ENCODE measurements at regions not wholly inside any gene's neighbourhood (a gene's known extent, or its start where the extent isn't known, plus 50 kb on each side); places are given as distances from the start of the nearest gene placed in this dataset.

DNA sequence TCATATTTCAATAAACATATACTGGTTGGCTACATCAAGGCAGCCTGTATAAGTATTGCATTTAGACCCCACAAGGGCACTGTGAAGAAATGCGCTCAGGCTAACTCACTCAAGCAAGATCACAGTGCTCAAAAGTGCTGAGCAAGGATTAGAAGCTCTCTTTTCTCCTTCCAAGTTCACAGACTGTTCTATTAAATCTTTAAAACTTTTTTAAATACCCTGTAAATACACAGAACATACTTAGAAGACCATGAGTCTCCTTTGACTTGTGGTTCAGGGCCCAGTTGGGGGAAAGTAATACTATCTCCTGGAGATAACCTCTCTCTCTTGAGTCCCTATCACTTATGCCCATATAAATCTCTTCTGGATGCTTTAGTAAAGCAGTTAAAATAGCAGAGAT lies 152.9 kb downstream of the SP3 start:
- DNase-seq (ENCODE audit: low spot score): no peak

DNA sequence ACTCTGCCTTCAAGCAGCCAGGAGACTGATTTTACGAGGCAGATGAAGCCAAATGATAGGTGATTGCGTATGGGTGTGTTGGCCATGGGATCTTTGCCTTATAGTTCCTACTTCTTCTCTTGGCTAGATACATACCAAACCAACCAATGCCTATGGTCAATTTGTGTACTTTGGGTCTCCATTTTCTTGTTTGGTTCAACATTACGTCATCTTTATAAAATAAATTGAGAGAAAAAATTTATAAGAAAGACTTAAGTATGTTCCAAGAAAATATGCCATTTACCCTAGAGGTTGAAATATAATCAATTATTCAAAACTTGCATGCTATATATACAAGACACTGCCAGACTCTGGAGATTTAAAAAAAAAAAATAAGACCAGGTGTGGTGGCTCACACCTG lies 150.9 kb downstream of the SP3 start:
- DNase-seq (ENCODE audit: low spot score): no peak

DNA sequence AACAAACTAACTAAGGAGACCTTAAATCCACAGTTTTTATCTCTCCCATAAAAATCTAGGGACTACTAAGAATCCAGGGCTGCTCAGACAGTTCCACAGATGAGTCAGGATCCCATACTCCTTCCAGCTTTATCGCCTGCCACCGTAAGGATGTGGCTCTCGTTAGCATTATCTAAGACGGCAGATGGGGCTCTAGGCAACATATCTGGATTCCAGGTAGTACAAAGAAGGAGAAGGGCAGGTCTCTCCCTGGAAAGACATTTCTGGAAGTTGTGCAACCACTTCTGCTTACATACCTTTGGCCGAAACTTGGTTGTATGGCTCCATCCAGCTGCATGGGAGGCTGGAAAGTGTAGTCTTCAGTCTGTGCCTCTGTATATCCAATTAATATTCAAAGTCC lies 149.4 kb downstream of the SP3 start:
- no peak for DNase-seq (ENCODE audit: low spot score)

DNA sequence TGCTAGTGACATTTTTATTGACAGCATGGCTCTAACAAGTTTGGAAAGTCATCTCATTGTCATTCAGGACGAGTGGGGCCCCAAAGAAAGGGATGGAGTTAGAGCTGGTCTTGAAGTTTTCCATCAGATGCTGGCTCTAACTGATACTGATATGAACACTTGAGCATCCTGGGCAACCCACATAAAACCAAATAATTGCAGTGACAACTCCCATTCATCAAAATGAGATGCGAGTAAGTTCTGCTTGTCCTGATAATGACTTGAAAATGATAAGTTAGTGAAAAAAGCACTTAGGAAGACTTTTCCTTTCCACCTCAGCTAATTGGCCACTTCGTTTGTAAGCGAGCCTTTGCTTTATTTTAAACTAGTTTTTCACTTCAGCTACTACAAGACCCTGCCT lies 147.6 kb downstream of the SP3 start:
- DNase-seq (ENCODE audit: low spot score): no peak

DNA sequence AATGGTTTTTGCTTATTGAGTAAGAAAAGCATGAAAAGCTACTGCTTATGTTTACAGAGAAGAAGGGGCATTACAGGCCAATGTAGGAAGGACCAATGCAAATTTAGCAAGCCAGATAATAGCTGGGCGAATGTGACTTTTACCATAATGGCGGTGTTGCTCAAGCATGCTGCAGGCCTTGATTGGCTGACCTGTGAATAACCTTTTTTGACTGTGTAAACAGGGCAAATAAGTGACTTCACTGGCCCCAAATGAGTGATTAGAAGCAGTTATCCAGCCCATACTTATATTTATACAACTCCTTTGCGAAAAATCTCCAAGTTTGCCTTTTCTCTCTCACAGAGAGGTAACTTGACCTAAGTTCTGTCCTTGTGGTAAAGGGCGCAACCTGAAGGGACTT lies 146.9 kb downstream of the SP3 start:
- DNase-seq (ENCODE audit: low spot score): no peak

DNA sequence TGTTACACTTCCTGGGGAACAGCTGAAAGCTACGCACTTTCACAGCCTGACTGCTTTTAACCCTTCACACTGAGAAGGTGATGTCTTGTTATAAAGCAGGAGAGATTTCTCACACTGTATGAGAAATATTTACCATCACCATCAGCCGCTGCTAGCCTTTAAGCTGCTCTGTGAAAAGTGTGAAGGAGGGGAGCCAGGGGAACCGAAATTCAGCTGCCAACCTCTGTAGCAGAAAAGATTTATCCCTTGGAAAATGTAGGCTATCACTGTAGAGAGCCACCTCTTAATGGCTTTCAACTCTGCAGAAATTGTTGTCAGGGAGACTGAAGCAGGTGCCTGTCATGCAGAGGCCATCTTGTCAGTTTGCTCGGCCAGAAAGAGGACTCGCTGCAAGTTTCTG lies 145.3 kb downstream of the SP3 start:
- DNase-seq (ENCODE audit: low spot score): no peak

DNA sequence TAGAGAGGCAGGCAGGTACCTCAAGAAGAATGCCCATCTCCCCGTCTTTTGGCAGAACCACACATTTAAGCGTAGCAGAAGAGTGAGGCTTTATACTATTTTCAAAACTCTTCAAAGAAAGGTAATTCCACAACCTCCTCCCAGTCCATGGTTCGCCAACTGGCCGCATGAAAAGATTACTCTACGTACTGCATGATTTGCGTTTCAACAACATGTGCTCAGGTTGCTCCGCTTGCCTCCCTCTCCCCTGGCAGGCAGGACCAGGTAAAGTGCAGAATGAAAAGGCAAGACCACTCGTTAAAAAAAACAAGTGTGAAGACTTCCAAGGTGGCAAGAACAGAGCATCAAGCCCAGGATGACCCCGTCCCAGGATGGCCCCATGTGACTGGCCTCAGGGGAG lies 143.7 kb downstream of the SP3 start:
- DNase-seq (ENCODE audit: low spot score): no peak

DNA sequence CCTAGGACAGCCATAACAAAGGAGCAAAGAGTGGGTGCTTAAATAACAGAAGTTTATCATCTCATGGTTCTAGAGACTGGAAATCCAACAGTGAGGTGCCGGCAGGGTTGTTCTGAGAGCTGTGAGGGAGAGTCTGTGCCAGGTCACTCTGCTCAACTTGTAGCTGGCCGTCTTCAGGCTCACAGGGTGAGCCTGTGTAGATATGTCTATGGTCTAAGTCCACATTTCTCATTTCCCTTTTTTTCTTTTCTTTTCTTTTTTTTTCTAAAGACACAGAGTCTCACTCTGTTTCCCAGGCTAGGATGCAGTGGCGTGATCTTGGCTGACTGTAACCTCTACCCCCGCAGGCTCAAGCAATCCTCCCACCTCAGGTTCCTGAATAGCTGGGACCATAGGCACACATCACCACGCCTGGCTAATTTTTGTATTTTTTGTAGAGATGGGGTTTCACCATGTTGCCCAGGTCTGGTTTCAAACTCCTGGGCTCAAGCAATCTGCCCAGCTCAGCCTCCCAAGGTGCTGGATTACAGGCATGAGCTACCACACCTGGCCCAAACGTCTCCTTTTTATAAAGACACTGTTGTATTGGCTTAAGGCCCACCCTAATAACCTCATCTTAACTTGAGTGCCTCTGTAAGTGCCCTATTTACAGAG lies 142.2 kb downstream of the SP3 start:
- DNase-seq (ENCODE audit: low spot score): no peak

DNA sequence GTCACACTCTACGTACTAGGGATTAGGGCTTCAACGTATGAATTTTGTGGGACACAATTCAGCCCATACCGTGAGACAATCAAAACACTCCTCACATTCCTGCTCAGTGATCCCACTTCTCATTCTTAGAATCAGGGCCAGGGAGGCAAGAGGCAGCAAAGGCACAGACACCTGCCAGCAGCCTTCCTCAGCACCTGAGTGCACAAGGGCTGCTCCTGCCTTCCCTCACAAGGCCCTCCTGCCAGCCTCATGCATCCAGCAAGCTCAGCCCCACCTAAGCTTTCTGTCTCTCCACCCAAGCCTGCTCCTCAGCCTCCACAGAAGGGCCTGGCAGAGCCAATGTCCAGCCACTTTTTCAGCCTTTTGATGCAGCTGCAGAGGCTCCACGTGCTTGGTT lies 141.6 kb downstream of the SP3 start:
- no peak for DNase-seq (ENCODE audit: low spot score)

DNA sequence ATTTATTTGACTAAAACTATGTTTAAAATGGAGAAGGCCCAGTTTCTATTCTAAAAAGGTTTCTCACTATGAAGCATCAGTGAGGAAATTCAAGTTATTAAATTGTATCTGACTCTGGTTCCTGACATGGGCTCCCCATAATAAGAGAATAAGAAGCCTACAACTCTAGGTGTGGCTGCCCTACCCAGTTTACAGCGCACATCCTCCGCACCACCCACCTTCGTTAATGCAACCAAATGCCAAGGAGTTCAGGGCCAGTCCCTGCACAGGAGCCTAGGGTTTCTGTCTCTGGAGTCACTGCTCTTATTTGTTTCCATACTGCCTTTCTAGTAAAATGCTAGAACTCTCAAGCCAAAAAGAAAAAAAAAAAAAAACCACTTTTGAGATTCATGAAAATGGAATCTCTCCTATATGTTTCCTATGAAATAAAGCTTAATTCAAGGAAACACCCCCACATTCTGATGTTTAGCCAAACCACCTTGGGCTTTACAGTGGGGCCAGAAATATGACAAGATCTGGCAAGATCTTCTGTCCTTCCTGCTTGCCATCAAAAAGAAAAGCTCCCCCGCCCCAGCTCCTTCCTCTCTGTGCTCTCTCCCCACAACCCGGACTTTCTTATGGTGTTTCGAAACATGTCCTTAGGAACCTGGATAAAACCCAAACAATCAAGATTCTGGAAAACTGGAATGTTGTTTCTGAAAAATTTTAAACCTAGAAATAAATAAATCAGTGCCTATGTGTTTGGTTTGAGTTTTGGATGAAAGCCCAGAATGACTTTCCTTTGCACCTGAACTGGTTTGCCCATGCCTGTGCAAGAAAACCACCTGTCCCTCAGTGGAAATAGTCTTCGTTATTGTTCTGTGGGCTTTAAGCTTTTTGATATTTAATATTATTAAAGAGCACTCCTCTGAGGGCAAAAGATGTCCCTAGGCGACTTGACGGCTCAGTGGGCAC lies 136.7 kb downstream of the SP3 start:
- no peak for DNase-seq (ENCODE audit: low spot score)

DNA sequence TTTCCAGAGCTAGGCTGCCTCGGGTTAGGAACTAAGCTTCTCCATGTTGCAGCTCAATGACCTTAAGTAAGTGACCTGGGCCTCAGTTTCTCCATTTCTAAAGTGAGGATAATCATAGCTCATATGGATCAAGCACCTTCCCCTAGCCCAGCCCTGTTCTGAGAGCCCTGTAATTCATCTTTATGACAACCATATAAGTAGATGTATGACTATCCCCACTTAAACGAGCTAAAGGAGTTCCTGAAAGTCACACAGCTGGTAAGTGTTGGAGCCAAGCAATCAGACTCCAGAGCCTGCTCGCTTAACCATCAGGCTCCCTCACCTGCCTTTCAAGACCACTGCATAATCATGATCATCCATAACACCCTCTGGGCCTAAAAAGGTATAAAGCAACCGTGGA lies 135.4 kb downstream of the SP3 start:
- no peak for DNase-seq (ENCODE audit: low spot score)

DNA sequence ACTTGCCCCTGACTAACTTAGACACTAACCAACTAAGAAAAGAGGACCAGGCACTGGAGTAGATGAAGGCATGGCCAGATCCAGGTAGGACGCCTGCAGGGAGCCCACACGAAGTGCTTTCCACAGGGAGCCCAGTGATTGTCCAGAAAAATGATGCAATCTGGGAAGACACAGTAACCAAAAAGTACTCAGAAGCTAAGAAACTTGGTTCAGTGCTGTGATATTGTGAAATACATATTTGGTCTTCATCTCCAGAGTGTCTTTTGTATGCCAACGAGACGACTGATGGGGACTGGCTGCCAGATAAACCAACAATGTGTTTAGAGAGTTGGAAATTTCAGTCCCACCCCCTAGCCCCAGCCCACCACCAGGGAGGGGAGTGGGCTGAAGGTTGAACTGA lies 135.0 kb downstream of the SP3 start:
- DNase-seq (ENCODE audit: low spot score): no peak

DNA sequence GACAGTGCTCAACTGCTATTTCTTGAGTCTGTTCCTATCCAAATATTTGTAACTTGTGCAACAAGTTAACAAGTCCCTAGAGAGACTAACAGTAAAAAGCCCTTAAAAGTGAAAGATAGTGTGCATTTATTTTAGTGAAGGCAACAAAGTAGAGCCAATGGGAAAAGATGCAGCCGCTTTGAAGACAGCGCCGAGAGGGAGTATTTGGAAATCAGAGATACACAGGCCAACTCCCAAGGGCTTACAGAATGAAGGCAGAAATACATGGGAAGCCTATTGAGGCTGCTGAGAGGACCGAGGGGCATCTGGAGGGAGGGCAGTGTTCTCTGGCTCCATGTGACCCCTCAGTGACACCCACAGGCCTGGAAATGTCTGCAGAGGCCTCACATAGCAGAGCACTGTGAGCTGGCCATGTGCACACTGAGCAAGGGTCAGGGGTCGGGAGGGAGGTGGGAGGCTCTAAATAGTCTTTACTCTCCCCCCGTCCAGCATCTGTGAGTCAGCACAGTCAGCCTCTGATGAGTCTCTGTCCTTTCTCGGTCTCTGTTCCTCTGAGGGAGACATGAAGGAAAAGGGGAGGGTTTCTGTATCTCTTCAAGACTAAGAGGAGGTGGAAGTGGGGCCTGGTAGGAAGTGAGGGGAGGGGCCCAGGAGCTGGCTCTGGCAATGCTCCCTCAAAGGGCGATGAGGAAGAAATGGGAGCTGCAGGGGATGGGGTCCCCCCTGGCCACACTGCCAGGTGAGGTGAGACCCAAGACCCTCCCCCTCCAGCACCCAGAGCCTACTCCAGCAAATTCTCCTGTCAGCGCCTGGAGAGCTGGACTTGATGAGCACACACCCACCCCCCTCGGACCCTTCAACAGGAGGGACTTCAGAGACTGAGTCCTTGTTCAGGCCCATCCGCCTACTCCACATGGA lies 133.6 kb downstream of the SP3 start:
- no peak for DNase-seq (ENCODE audit: low spot score)

DNA sequence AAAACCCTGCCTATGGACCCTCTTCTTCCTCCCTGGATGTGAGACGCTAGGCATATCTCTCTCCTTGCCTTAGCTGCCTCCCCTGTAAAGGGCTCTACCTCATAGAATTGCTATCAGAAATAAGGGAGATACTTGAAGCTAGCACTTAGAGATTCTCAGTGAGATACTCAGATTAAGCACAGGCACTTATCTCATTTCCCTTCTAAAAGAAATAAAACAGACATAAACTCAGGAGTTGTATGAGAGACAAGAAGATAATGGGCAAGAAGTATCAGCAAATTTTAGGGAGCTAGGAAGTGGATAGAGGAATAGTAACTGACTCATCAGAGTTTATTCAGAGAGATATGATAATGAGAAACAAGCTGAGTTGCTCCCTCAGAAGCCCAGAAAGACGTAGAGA lies 131.0 kb downstream of the SP3 start:
- no peak for DNase-seq (ENCODE audit: low spot score)

DNA sequence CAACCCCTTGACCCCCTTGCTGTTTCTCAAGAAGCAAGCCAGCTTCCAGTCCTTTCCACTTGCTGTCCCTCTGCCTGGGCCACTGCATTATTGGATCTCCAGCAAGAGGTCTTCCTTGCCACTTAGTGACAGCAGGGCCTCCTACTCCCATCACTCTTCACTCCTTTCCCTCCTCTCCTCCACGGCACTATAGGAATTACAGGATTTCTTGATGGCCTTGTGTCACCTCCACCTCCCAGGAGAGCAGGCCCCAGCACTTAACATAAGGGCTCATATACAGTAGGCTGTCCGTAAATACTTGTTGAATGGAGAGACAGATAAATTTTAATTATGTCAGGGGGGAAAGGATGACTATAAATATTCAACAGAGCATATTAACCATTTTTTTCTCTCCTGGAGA lies 129.4 kb downstream of the SP3 start:
- no peak for DNase-seq (ENCODE audit: low spot score)

DNA sequence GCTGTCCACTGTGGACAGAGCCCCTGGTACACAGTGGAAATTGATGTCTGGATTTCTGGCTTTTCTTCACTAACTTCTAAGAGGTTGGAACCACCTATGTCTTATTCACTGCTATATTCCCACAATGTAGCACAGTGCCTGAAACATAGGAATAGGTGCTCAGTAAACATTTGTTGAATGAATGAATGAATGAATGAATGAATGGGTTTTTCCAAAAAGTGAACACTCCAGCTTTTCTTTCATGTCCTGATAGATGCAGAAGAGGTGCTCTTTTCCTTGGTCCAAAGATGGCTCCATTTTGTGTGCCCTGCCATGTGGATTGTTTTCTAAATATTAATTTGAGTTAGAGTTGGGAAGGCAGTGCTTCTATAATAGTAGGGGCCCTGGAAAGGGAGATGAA lies 124.1 kb downstream of the SP3 start:
- DNase-seq (ENCODE audit: low spot score): no peak

DNA sequence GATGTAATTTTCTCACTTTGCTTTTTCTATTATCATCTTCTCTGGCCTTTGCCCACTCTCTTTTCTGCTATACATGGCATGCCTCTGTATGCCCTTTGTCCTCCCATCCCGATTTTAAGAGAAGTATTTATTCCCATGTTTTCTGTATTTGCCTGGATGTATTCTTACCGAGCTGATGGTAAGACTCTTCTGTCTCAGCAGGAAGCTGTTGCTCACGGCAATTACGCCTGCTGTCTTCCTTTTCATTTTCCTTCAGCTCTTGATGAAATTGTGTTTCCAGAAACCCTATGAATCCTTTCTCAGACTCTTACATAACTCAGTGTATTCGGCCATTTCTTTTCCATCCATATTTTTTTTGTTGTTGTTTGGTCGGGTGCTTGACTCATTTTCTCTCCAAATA lies 121.6 kb downstream of the SP3 start:
- DNase-seq (ENCODE audit: low spot score): no peak

DNA sequence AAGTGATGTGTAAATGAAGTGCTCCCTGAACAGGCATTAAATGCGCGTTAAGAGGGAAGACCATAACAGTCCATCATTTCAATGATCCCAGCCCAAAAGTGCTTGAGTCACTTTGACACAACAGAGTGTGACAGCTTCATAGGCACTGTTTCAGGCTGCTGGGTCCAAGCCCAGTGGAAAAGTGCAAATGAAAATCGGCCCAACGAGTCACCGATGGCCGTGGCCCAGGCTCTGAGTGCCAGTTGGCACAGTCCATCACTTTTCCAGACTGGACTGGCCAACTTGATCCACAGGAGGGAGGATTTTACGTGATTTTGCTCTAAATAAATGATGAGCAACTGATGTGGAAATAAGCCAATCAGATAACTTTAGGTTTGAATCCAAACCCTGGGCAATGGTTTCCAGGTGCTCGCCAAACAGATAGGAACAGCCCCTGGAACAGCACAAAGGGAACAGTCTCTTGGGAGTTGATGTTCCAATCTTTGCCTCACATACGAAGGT lies 114.0 kb downstream of the SP3 start:
- no peak for DNase-seq (ENCODE audit: low spot score)

DNA sequence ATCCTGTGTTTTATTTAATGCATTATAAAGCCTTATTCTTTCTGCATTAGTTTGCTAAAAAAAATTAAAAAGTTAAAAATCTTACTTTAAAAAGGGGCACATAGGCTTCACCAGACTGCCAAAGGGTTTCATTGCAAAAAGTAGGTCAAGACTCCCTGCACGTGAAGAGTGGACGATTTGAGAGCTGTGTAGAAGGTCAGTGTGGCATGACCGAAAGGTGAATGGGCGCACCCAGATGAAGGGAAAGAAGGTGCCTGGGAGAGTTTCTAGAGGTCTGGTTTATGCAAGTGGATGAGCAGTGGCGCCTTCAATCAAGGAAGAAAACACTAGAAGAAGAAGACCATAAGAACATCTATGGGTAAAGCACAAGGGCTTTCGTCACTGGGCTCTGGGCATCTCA lies 111.0 kb downstream of the SP3 start:
- no peak for DNase-seq (ENCODE audit: low spot score)

DNA sequence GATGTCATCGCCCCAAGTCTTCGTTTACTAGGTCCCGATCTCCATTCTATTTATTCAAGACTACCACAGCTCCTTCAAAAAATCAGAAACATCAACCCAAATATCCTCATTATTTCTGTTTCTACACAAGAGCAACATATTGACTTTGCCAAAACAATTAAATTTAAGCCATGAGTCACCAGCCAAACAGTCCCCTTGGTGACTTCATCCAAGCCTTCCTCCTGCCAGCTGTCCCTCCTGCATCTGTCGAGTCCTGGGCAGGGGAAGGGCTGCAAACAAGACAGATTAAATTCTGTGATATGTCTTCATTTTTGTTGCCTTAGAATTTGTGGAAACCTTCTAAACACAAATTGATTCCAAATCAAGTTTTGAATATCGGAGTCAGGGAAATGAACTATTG lies 110.3 kb downstream of the SP3 start:
- DNase-seq (ENCODE audit: low spot score): no peak

DNA sequence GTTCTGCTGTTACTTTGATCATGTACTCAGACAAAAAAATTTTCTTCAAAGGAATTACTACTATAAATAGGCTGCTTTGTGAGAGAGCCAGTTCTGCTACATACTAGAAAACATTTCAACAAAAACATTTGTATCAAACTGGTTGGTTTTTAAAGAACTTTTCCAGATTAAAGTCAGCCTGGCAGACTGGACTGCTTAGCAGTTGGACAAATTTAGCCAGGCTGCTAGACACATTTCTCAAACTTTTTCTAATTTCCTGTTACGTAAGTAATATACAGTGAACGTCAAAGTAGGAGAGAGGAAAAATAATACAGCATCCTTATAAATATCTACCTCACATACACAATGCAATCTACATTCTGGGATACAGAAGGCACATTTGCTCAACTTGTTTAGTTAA lies 109.5 kb downstream of the SP3 start:
- DNase-seq (ENCODE audit: low spot score): no peak
